Stimulated activated effector memory CD8-positive, alpha-beta T cell treated with anti-CD3 and anti-CD28 coated beads, Interleukin-12 subunit alpha, Interleukin-12 subunit beta, amount 100 ng/mL, for 72 hours (primary cell): ENCODE measurements at regions not wholly inside any gene's neighbourhood (a gene's known extent, or its start where the extent isn't known, plus 50 kb on each side); places are given as distances from the start of the nearest gene placed in this dataset.
"Not testable (repeated sequence)": the region's sequence is repeated elsewhere in the genome, so short reads cannot be mapped to it uniquely, and the experiment has no call there.

Source experiments
- ATAC-seq: fragments of 150-1000 bp; cut with Tn5 transposase; 2 replicates; pipeline ENCODE4 v1.10.0; 2021
- DNase-seq, 2 donors: peaks; one replicate each; pipeline ENCODE4 v3.0.0; 2021 to 2022; ENCODE audit warnings: low spot score in 2 of 2
- H3K27ac Mint-ChIP-seq: one replicate; pipeline ENCODE4 v1.8.0; 2022; ENCODE audit warnings: mild to moderate bottlenecking, mixed read lengths
- H3K36me3 Mint-ChIP-seq: one replicate; pipeline ENCODE4 v1.8.0; 2022; ENCODE audit warnings: mild to moderate bottlenecking, mixed read lengths
- H3K4me1 Mint-ChIP-seq: one replicate; pipeline ENCODE4 v1.8.0; 2022; ENCODE audit warnings: mixed read lengths
- H3K4me3 Mint-ChIP-seq: one replicate; pipeline ENCODE4 v1.8.0; 2022; ENCODE audit warnings: mild to moderate bottlenecking, mixed read lengths
- H3K9me3 Mint-ChIP-seq: one replicate; pipeline ENCODE4 v1.8.0; 2022; ENCODE audit warnings: mixed read lengths

- H3K9me3 Mint-ChIP-seq = peaks cover 12% of the 10 kb centered on the region
- H3K4me1 Mint-ChIP-seq = no peaks in the 10 kb centered on the region
- H3K36me3 Mint-ChIP-seq = no peaks in the 10 kb centered on the region
- H3K27ac Mint-ChIP-seq = no peak overlapping the region
- ATAC-seq (no peak), DNase-seq (no peak)
- H3K4me3 Mint-ChIP-seq = no peak overlapping the region
These were observed 336.0 kb upstream of the DEFB115 start for GRCh38 chr20:30921286-30922071.

DNA sequence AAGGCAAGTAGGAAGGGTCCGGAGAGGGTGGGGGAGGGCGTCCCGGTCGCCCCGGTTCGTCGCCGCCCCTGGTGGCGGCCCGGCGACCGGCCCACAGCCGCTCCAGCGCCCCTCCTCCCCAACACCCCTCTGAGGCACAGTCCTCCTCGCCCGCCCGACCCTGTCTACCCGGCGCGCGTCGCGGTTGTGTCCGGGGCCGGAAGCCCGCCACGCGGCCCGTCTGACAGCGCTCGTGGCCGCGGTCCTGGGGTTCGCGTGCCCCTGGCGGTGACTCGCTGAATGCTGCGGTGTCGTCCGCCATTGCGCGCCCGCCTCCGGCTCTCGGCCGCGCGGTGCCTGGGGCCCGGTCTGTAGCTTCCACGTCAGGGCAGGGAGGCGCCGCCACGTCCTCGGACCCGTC is 335.3 kb upstream of the DEFB115 start:
- H3K36me3 Mint-ChIP-seq = no peaks in the 10 kb centered on the region
- no peak for ATAC-seq
- no peak for DNase-seq

GRCh38 chr20:30937790-30938189 is 319.7 kb upstream of the DEFB115 start:
- H3K36me3 Mint-ChIP-seq = no peaks in the 10 kb centered on the region
- peaks cover 4% of the 10 kb centered on the region for H3K9me3 Mint-ChIP-seq
- DNase-seq (no peak), ATAC-seq (no peak)
- H3K4me3 Mint-ChIP-seq = no peak overlapping the region
- H3K27ac Mint-ChIP-seq = no peak overlapping the region
- H3K4me1 Mint-ChIP-seq = no peaks in the 10 kb centered on the region

More for the DNA sequence above, 335.3 kb upstream of the DEFB115 start:
- Mint-ChIP-seq H3K9me3 (peaks cover 15% of the 10 kb centered on the region), H3K4me1 (no peaks in the 10 kb centered on the region), H3K4me3 (no peak overlapping the region), H3K27ac (no peak overlapping the region)

- Mint-ChIP-seq H3K36me3 (no peaks in the 10 kb centered on the region), H3K9me3 (peaks cover 8% of the 10 kb centered on the region), H3K4me3 (no peak overlapping the region), H3K4me1 (no peaks in the 10 kb centered on the region), H3K27ac (no peak overlapping the region)
- DNase-seq (no peak), ATAC-seq (no peak)
These were observed 307.7 kb upstream of the DEFB115 start for GRCh38 chr20:30949761-30950160.

DNA sequence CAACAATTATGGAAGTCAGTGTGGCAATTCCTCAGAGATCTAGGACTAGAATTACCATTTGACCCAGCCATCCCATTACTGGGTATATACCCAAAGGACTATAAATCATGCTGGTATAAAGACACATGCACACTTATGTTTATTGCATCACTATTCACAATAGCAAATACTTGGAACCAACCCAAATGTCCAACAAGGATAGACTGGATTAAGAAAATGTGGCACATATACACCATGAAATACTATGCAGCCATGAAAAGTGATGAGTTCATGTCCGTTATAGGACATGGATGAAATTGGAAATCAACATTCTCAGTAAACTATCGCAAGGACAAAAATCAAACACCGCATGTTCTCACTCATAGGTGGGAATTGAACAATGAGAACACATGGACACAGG is 306.4 kb upstream of the DEFB115 start:
- DNase-seq, H3K9me3 Mint-ChIP-seq, H3K36me3 Mint-ChIP-seq, H3K4me3 Mint-ChIP-seq, H3K4me1 Mint-ChIP-seq, ATAC-seq, H3K27ac Mint-ChIP-seq: not testable (repeated sequence)

DNA sequence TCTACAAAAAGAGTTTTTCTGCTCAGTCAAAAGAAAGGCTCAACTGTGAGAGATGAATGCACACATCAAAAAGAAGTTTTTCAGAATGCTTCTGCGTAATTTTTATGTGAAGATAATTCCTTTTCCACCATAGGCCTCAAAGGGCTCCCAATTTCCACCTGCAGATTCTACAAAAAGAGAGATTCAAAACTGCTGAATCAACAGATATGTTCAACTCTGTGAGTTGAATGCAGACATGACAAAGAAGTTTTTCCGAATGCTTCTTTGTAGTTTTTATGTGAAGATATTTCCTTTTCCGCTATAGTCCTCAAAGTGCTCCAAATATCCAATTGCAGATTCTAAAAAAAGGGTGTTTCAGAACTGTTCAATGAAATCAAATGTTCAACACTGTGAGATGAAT is 300.8 kb upstream of the DEFB115 start:
- H3K9me3 Mint-ChIP-seq, H3K36me3 Mint-ChIP-seq, H3K4me1 Mint-ChIP-seq, ATAC-seq, H3K27ac Mint-ChIP-seq, DNase-seq, H3K4me3 Mint-ChIP-seq: not testable (repeated sequence)

GRCh38 chr20:30959208-30959607 is 298.3 kb upstream of the DEFB115 start:
- not testable (repeated sequence) for ATAC-seq, H3K27ac Mint-ChIP-seq, H3K4me1 Mint-ChIP-seq, H3K4me3 Mint-ChIP-seq, H3K36me3 Mint-ChIP-seq, H3K9me3 Mint-ChIP-seq, DNase-seq

GRCh38 chr20:30963591-30963990 is 293.9 kb upstream of the DEFB115 start:
- DNase-seq (no peak), ATAC-seq (no peak)
- Mint-ChIP-seq H3K36me3 (no peaks in the 10 kb centered on the region), H3K4me1 (no peaks in the 10 kb centered on the region), H3K4me3 (no peak overlapping the region), H3K27ac (no peak overlapping the region), H3K9me3 (no peaks in the 10 kb centered on the region)

DNA sequence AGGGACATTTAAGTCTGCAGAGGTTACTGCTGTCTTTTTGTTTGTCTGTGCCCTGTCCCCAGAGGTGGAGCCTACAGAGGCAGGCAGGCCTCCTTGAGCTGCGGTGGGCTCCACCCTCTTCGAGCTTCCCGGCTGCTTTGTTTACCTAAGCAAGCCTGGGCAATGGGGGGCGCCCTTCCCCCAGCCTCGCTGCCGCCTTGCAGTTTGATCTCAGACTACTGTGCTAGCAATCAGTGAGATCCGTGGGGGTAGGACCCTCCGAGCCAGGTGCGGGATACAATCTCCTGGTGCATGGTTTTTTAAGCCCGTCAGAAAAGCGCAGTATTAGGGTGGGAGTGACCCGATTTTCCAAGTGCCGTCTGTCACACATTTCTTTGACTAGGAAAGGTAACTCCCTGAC is 281.6 kb upstream of the DEFB115 start:
- H3K4me3 Mint-ChIP-seq, ATAC-seq, DNase-seq, H3K9me3 Mint-ChIP-seq, H3K36me3 Mint-ChIP-seq, H3K27ac Mint-ChIP-seq, H3K4me1 Mint-ChIP-seq: not testable (repeated sequence)

DNA sequence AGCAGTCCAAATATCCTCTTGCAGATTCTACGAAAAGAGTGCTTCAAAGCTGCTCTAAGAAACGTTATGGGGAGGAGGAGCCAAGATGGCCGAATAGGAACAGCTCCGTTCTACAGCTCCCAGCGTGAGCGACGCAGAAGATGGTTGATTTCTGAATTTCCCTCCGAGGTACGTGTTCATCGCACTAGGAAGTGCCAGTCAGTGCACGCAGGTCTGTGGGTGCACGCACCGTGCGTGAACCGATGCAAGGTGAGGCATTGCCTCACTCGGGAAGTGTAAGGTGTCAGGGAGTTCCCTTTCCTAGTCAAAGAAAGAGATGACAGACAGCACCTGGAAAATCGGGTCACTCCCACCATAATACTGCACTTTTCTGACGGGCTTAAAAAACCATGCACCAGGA is 272.1 kb upstream of the DEFB115 start:
- Mint-ChIP-seq H3K27ac (no peak overlapping the region), H3K4me3 (no peak overlapping the region), H3K36me3 (no peaks in the 10 kb centered on the region), H3K9me3 (peaks cover 8% of the 10 kb centered on the region), H3K4me1 (no peaks in the 10 kb centered on the region)
- DNase-seq (no peak), ATAC-seq (no peak)
